GM19035 (cell line): ENCODE measurements at regions not wholly inside any gene's neighbourhood (a gene's known extent, or its start where the extent isn't known, plus 50 kb on each side); places are given as distances from the start of the nearest gene placed in this dataset.

Experiments
- ATAC-seq: cut with Tn5 transposase; IDR thresholded peaks from one replicate; pipeline ENCODE4 v1.9.1; 2021; ENCODE audit not compliant: unreplicated experiment

DNA sequence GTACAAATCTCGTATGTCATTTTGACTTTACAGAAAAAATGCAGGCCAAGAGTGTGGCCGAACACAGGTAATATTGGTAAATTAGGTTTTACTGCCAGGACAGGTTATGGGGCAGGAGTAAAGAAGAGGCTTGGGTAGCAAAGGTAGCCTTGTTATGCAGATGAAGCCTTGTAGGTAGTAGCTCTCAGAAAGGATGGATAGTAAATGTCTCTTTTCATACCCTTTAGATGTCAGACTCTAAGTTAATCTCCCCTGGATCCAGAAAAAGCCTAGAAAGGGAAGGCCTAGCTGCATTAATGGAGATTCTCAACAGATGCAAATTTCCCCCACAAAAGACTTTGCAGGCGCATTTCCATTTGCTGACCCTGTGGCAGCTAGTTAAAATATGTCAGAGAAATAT lies 1445.1 kb upstream of the CADM2 start:
- ATAC-seq = no peak

DNA sequence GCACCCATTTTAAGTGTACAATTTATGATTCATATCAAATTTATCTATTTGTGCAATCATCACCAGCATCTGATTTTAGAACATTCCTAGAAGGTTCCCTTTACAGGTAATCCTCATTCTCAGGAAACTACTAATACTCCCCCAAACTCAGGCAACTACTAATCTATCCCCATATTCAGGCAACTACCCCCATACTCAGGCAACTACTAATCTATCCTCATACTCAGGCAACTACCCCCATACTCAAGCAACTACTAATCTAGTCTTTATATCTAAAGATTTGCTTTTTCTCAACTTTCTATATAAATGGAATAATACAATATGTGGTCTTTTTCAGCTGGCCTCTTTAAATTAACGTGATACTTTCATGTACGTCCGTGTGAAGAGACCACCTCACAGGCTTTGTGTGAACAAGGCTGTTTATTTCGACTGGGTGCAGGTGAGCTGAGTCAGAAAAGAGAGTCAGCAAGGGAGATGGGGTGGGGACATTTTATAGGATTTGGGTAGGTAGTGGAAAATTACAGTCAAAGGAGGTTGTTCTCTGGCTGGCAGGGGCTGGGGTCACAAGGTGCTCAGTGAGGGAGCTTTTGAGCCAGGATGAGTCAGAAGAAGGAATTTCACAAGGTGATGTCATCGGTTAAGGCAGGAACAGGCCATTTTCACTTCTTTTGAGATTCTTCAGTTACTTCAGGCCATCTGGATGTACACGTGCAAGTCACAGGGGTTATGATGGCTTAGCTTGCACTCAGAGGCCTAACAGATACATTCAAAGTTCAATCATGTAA lies 1444.5 kb upstream of the CADM2 start:
- no peak for ATAC-seq

DNA sequence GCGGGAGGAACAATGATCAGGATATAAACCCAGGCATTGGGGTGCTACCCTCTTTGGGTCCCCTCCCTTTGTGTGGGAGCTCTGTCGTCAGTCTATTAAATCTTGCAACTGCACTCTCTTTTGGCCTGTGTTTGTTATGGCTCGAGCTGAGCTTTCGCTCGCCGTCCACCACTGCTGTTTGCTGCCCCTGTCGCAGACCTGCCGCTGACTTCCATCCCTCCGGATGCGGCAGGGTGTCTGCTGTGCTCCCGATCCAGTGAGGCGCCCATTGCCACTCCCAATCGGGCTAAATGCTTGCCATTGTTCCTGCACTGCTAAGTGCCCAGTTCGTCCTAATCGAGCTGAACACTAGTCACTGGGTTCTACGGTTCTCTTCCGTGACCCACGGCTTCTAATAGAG lies 1443.7 kb upstream of the CADM2 start:
- ATAC-seq = no peak

DNA sequence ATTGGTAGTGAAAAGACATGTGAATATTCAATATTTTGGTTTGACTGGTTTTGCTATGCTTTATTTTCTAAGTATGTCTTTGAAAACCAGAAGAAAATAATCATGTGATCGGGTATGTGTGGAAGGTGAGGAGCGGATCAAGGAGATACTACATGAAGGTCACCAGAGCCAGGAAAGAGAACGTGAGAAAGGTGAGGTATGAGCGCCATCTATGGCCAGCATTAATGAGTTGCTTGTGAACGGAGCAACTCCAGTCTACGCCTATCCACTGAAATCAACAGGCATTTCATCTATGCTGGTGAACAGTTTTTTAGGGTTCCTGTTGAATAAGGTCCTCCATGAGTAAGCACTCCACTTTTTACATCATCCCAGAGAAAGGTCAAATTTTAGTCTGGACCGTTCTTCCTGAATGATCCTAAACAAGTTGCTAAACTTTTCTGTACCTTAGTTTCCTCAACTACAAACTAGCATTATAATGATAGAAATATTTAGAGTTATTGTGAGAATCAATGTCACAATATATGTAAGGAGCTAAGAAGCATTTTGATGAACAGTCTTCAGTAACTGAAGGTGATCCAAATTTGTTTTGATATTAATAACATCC lies 1435.2 kb upstream of the CADM2 start:
- peak; percentile 86 for ATAC-seq

DNA sequence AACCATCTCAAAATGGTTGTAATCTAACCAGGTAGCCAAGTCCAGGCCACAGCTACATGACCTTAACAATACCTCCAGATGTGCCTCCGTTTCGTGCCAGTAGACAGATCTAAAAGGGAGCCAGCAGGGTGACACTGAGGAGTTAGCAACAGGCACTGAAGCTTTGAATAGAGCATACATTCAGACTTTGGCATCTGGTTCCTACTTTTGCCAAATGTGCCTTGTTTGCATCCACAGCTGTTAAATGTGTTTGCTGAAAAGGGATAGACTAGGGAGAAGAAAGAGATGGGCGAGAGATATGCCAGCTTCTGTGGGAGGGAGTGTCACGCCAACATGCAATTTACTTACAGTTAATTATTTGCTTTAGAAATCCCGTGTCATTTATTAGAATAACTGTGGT lies 1433.9 kb upstream of the CADM2 start:
- ATAC-seq = no peak

DNA sequence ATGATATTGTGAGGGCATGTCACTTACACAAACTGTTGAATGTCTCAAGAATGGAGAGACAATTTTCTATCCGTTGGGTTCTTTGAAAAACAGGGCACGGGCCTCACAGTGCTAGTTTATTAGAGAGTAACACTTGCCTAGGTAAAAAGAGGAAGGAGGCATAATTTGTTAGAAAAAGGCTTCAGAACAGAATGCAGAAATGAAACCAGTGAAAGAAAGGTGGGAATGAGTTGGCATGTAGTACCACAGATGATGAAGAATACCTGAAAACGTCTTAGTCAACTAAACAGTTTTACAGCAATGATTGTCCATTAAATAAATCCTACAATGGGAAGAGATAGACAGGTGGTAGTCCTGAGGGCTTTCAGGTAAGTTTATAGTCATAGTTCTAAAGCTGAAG lies 1399.7 kb upstream of the CADM2 start:
- no peak for ATAC-seq

DNA sequence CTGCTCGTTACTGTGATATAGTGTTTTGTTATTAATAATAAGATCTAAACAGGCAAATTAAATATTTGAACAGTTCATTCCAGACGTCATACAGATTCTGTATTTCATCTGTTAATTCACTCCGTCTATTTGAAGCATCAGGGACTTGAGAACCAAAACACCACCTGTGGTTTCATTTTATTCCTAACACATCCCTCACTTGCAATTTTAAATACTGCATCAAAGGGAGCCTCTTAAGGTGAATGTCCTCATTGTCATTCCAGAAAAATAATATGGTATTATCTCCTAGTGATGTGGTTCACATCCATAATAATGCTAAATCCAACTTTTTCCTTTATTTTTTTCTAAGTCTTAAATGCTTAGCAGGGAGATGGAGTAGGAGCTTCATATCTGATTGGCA lies 1390.9 kb upstream of the CADM2 start:
- ATAC-seq = no peak

DNA sequence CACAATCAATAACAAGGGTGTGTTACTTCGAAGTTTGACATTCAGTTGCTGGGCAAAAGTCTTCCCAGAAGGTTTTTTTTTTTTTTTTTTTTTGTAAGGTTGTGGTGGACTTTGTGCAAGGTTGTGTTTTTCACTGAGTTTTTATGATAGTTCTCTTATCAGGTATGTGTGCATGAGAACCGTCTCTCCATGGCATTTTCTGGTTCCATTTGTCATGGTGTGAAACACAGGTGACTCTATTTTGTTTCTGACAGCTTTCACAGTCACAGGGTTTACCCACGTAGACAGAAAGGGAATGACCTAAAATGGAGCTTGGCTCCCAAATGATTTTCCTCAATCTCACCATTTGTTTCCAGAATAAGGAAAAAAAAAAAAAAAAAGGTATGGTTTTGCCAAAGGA lies 1377.2 kb upstream of the CADM2 start:
- ATAC-seq = no peak

DNA sequence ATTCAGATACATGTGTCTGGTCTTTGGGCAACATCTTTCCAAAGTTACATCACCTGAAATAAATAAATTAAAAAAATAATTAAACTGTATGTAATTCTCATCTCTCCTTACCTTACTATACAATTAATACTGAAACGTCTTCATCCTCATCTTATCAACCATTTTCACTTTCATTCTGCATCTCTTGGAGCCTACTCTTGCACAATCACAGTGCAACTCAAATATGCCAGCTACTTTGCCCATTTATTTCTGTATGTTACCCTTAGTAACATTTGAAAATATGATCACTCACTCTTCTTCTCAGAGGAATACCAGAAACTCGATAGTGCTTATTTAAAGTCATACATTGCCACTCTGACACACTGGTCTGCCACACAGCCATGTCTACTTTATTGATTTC lies 1357.1 kb upstream of the CADM2 start:
- no peak for ATAC-seq

DNA sequence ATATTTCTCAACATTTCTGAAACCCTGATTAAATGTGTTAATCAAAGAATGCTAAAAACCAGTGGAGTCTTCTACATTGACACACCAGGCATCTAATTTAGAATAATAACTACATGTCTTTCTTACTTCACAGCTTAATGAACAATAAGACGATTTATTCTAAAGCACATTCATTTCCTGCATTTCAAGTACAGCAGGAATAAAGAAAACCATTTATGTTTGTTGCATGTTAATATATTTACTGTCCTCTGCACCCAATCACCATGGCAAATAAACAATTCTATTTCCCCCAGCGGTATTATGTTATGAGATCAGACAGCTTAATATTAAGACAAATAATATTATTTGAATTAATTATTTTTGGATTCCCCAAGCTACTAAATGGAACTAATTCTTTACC lies 1336.3 kb upstream of the CADM2 start:
- no peak for ATAC-seq

DNA sequence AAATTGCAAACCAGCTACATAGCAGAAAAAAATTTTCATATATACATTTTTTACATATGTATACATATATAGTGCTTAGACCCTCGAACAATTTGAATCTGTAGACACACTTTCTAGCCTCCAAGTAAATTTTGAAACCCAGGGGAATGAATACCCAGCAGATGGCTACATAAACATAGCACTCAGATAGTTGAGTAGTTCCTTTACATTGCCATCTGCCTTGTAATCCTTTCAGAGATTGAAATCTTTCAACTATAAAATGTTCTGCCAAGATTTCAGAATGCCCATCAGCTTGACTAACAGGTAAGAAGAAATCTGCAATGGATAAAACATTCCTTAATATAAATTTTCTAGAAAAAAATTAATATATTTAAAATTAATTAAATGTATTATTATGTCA lies 1333.5 kb upstream of the CADM2 start:
- no peak for ATAC-seq

DNA sequence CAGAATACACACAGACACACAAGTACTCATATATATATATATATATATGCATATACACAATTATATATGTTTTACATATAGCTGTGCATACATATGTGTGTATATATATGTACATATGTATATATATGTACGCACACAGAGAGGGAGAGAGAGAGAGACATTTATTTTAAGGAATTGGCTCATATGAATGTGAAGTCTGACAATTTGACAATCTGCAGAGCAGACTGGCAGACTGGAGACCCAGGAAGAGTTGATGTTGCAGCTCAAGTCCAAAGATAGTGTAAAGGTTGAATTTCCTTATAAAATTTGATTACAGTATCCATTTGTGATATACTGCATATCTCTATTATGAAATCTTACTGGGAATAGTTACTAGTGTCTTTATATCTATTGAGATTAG lies 1330.3 kb upstream of the CADM2 start:
- ATAC-seq = no peak

DNA sequence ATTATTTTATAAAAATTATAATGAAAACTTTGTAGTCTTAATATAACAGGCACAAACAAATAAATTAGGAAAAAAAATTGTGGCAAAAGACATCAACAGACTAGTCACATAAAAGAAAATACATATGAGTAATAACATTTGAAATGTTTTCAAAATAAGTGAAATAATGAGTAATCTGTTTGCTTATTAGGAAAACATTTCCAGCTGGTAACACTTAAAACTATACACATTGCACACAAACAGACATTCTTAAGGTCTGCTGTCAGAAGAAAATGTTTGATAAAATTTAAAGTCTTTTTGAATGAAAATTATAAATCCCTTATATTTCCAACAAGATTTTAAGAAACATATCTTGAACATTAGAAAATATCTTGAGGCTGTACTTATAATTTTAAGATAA lies 1326.3 kb upstream of the CADM2 start:
- no peak for ATAC-seq

DNA sequence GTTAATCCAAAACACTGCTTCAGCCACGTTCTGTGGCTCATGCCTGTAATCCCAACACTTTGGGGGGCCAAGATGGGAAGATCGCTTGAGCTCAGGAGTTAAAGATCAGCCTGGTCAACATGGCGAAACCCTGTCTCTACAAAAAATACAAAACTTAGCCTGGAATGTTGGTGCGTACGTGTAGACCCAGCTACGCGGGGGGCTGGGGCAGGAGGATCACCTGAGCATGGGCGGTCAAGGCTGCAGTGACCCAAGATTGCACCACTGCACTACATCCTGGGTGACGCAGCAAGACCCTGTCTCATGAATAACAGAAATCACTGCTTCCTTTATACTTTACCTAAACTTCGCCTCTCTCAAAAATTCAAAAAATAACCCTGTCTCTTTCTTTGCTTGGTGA lies 1325.0 kb upstream of the CADM2 start:
- ATAC-seq = no peak

DNA sequence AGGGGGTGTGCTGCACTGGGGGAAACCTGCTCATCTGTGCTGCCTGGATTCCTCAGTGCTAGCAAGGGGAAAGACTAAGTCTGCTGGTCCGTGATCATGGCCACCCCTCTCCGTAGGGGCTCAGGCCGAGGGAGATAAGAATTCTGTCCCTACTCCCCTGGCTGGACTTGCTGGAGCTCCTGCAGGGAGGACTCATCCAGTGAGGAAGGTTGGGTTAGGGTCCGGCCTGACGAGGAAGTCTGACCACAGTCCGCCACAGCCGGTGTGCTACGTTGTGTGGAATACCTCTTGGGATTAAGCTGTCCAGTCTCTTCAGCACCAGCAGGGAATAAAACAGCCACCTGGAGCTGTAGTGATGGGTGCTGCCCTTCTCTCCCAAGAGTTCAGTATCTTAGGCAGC lies 1309.1 kb upstream of the CADM2 start:
- no peak for ATAC-seq

DNA sequence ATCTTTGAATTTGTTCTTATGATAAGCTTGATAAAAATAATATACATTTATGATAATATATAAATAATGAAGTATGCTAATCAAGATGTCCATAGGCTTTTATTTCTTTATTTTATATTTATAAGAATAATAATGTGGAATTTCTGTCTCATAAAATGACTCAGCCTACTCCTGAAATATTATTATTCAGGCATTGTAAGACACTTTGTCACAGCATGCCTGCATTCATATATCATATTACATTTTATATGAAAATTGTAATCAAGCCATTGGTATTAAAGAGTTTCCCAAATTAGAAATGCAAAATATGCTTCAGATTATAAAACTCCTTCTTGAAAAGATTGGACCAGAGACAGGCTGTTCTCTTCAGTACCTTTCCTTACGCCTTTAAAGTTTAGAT lies 1303.7 kb upstream of the CADM2 start:
- ATAC-seq = no peak

DNA sequence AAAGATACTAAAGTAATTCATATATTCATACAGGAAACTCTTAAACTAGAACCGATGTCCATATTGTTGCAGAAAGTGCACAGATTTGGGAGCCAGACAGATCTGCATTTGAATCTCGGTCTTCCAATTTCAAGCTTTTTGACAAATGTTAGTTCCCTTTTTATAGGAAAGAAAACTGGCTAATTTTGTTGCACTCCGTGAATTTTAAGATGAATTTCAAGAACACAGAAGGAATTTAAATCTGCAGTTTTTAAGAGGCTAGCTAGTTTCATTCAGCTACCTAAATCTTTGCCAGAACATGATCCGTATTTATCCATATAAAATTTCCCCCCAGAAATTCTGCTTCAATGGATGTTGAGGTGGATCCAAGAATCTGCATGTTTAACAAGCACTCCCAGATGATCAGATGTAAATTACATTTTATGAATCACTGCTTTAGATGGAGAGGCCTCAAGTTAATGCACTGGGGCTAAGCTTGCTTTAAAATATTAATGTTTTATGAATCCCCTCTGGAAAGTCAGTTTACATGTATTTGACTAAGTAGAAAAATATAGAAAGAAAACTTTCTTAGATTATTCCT lies 1296.3 kb upstream of the CADM2 start:
- no peak for ATAC-seq

DNA sequence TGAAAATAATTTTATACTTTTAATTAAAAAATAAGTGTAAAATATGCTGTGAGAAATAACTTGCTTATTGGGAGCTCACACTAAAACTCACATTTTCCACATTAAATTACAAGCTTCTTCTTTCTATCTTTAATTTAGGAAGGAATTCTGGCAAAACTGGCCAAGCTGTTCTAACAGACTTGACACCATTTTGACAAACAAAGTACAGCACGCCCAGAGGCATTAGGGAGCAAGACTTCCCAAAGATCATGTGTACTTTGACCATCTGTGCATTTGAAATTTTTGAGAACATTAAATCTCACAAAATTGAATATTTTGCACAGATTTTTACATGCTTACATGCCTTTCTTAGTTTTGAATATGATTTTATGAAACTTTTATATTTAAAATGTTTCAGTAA lies 1288.4 kb upstream of the CADM2 start:
- ATAC-seq = no peak

DNA sequence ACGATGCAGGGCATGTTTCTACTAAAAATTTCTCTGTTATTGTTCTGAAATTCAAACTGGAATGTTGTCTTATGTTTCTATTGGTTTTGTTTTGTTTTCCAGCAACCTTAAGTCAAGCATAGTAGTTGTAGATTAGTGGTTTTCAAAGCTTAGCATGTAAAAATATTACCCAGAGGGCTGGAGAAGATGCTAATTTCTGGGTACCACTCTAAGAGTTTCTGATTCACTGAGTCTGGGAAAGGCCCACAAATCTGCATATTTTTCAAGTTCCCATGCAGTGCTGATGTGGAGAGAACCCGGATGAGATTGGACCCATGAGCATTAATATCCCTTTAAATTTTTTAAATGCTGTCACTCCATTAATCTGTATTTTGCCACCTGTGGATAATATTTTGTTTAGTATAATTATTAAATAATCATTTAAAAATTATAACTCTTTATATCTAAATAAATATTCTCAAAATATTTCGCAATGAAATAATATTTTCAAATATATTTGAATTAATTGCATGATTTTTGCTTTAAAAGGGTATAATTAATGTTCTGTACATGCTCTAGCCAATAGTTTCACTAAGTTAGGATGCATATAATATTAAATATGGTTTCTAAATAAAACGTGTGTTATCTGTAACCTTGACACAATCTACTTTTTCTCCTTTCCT lies 1274.7 kb upstream of the CADM2 start:
- no peak for ATAC-seq

DNA sequence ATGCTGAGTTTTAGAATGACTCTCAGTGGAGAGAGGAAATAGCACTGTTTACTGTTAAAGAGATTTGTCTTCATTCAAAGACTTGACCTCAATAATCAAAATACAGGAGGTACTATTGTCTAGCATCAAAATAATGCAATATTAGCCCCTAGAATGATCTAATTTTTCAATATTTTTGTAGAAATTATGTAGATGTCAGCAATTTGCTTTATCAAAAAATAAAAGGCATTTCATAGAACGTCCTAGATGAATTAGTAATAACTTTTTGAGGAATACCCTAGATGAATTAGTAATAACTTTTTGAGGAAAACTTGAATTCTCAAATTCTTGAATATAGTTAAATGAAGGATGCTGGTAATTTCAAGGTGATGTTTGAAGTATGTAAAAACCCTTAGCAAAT lies 1252.1 kb upstream of the CADM2 start:
- ATAC-seq = no peak

DNA sequence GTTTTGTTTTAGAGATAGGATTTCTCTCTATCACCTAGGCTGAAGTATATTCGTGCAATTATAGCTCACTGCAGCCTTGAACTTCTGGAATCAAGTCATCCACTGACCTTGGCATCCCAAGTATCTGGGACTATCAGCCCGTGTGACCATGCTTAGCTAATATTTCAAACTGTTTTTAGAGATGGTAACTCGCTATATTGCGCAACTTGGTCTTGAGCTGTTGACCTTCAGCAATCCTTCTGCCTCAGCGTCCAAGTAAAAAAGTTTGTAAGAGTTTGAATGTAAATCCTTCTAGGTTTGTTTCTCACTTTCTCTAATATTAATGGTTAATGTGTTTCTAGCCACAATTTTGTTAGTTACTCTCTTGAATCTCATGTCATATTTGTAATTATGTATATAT lies 1243.5 kb upstream of the CADM2 start:
- ATAC-seq = no peak

DNA sequence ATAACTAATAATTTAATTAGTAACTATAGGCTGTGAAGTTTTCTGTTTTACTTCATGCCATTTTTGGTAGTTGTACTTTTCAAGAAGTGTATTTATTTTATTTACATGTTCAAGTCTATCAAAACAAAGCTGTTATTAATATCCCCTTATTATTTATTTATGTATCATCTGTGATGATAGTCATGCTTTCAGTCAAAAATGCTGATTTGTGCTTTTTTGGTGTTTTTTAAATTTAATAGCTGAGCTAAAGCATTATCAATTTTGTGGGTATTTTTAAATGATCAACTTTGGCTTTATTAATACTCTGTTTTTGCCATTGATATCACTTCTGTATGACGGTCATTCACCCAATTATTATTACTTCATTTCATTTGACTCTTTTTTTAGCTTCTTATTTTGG lies 1229.2 kb upstream of the CADM2 start:
- no peak for ATAC-seq
